NOMO-1 (cell line): ENCODE measurements at regions not wholly inside any gene's neighbourhood (a gene's known extent, or its start where the extent isn't known, plus 50 kb on each side); places are given as distances from the start of the nearest gene placed in this dataset.

ENCODE experiments used
- DNase-seq, 2 experiments: peaks; one replicate each; lab custom pipeline; 2025; ENCODE audit not compliant: unreplicated experiment in 2 of 2; lab: John Stamatoyannopoulos, UW

DNA sequence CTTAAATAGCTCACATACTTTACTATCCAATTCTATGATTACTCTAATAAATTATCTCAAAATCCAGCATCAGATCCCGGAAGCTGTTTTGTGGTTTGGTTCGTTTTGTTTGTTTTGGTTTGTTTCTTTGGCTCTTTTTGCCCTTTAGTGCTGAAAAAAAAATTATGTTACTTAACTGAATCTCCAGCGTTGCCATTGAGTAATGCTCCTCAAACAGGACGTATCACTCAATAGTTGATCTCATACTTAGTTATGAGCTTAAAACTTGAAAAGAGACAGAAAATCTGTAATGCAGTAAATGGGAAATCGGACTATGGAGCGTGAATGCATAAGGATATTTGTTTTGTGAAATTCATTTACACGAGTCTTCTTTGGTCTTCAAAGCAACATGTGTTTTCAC, 533.8 kb upstream of the TMPRSS15 start:
- no peak for DNase-seq

DNA sequence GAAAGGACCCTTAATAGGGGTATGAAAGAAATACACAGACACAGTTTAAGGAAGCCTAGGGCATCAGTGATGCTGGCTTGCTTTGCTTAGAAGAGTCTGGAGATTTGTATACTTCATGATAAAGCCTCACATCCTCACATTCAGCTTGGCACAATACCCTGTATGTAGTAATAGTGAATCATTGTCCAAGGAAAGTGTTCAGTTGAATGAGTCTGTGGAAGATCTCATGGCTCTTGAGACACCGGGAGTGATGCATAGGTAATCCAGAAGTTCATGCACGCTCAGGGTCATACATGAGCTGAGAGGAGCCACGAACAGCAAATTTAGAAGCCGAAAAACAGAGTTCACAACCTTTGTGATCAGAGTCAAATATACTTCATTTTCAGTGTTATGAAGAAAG, 537.2 kb upstream of the TMPRSS15 start:
- DNase-seq = no peak

DNA sequence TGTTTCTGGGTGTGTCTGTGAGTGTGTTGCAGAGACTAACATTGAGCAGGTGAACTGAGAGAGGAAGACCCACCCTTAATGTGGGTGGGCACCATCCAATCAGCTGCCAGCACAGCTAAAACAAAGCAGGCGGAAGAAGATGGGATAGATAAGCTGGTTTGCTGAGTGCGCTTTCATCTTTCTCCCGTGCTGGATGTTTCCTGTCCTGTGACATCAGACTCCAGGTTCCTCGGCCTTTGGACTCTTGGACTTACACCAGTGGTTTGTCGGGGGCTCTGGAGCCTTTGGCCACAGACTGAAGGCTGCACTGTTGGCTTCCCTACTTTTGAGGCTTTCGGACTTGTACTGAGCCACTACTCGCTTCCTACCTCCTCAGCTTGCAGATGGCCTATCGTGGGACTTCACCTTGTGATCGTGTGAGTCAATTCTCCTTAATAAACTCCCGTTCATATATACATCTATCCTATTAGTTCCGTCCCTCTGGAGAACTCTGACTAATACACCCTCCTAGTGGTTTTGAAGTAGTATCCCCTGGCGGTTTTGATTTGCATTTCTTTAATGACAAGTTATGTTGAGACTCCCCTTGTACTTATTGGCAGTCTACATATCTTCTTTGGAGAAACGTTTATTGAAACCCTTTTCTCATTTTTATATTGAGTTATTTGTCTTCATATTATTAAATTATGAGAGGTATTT, 546.6 kb upstream of the TMPRSS15 start:
- no peak for DNase-seq

DNA sequence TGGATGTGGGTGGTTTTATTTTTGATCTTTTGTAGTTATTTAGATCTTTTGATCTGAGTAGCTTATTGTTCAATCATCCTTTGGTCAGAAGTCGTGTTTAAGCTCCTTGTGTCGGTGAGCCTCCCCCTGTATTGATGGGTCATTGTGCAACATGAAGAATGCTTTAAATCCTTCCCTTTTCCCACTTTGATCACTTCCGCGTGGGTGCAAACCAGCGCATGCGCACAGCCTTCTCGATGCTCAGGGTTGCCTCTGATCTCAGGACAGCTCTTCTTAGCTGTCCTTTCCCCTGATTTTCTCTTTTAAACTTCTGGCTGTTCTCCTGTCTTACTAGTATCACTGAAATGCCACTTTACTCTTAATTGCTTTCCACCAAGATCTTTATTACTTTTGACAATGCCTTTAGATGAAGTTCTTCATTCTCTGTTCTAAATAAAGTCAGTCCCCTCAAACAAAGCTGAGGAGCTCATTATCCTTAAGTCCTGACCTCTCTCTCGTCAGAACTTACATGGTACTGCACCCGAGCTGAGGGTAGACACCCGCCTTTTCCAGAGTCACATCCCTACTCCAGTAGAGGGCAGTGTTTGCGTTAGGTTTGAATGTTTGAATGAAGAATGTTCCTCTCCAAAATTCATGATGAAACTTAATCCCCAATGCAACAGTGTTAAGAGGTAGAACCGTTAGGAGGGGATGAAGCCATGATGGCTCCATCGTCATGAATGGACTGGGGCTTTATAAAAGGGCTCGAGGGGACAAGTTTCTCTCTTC, 547.9 kb upstream of the TMPRSS15 start:
- peak; percentile 23 to 26 for DNase-seq

DNA sequence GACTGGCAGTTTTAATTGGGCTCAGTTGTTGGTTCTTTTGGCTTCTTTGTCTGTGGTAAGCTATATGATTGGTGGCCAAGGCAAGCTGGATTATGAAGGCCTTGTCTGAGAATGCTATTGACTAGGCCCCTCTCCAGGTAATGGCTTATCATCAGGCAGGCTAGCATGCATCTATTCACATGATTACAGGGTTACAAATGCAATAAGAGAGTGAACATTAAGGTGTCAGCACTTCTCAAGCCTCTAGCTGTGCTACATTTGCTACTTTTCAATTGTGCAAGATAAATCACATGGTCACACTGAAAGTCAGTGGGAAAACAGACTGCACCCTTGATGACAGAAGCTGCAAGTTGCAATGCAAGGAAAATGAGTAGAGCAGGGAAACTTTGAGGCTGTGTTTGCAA, 550.9 kb upstream of the TMPRSS15 start:
- no peak for DNase-seq

DNA sequence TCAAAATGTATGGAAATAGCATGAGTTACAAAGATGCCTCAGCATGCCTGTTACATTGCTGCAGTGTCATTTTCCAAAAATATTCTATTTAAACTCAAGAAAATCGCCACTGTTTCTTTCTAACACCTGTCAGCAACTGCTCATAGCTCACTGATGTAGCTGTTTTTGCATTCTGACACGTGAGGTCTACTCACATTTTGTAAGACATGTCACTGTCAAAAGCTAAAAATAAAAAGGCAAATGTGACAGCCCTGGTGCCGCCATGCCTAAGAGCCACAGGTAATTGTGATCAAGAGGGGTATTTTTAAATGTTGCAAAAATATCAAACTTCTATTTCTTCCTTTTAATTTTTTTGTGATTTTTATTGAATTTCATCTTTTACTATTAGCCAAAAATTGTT, 556.2 kb upstream of the TMPRSS15 start:
- no peak for DNase-seq

DNA sequence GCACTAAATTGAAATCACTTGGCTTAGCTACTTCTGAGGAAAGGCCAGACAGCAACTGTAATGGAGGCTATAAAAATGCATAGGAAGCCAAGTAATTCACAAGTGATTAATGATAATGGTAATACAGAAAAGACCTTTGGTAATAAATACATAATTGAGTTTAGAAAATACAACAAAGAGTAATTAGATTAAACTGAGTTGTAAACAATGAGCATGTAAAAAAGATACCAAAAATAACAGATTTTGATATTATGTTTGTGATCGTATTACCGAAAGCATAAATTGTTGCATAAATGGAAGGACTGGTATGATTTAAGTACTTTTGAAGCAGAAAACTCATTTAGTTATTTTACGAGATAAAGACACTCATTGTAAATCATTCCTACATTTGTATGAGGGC, 556.7 kb upstream of the TMPRSS15 start:
- DNase-seq = no peak

DNA sequence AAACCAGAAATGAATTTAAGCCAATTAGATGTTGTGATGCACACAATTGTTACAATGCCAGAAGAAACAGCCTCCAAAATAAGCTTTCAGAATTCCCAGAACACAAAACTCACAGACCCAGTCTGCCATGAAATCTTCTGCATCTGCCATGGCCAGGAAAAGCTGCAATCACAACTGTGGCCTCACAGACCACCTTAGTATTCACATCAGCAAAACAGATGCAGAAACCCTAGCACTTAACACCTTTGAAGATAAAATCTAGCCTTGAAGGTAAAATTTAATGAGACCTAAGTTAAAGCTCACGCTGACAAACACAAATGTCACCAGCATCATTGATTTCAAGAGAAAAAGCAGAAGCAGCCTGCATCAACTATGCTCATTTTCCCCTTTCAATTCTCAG, 566.8 kb upstream of the TMPRSS15 start:
- DNase-seq = no peak

DNA sequence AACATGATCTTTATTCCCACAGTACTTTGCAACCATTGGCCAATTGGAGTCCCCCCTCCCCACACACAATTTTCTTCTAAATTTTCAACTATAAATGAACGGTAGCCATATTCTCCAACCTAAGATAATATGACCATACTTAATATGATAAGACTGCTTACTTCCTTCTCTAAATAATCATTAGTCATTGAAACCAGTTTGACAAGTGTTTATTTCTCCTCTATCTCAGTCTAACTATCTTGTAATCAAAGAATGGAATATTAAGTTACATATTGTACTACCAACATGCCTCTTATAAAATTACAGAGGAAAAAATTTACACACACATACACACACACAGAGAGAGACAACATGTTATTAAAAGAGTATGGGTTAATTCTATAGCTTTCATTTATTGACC, 567.4 kb upstream of the TMPRSS15 start:
- DNase-seq = no peak

DNA sequence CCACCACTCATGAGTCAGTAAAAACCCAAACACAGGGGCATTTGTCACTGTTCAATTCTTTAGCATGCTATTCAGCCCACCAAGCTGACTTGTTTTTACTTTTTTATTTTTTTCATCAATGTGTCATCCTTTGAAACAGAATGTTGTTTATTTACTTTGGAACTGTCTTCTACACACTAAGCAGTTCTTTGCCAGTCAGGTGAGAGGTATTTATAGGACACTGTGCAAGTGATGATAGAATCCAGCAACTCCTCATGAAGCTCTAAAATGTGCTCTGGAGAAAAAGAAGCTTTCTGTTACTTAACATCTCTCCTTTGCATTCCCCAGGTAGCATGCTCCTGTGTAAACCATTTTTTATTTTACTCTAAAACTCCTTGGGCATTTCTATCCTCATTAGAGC, 582.0 kb upstream of the TMPRSS15 start:
- DNase-seq = no peak

DNA sequence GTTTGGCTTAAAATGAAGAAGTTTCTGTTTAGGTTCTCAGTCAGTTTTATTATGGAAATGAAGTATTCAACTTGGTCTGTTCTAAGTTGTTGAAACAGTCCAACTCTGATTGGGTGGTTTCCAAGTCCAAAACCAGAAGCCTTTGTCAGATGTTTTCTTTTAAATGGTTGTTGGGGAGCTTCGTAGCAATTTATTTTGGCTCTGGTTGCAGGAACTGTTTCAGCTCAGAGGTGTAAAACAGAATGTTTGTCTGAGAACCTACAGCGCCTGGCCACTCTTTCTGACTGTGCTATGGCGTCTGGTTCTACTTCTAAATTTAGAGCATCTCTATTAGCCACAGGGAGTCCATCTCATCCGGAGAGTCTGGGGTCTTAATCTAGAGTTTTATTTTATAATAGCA, 582.6 kb upstream of the TMPRSS15 start:
- no peak for DNase-seq

DNA sequence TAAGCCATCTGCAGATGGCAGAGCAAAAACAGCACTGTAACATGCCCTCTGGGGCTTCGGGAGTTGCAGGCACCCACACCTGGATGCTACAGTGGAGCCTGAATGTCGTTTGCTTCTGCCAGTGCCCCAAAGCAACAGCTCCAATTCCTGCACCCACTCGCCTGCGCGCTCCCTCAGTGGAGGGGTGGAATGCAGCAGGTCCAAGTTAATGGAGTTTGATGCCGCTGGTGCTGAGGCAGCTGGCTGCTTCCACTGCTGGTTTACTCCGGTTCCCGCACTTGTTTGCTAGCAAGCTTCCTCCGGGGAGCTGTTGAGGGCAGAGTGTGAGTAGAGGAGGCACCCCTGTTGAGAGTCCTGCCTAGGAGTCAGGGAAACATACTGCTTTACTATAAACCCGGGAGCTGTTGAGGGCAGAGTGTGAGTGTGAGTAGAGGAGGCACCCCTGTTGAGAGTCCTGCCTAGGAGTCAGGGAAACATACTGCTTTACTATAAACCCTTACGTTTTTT, 584.0 kb upstream of the TMPRSS15 start:
- DNase-seq = no peak

DNA sequence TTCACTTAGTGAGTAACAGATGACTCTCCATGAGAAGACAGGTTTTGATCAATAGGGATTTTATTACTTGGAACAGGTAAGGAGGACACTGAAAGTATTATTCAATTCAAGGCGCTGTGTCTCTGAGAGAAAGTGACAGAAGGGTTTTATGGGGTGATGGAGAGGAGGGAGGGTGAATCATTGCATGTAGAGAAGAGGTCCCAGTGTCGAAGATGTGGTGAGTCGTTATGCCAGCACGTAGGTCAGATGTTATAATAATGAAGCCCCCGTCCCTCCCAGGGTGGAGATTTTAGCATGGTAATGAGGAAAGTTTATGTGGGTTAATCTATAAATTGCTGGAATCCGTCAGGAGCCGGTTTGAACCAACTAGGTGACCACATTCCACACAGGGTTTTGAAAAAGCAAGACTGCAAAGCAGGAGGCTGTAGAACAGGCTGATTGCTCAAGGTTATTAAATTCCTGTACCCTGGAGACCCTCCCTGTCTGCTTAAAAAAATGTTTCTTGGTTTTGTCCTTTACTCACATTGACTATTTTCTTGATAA, 586.4 kb upstream of the TMPRSS15 start:
- DNase-seq = no peak

DNA sequence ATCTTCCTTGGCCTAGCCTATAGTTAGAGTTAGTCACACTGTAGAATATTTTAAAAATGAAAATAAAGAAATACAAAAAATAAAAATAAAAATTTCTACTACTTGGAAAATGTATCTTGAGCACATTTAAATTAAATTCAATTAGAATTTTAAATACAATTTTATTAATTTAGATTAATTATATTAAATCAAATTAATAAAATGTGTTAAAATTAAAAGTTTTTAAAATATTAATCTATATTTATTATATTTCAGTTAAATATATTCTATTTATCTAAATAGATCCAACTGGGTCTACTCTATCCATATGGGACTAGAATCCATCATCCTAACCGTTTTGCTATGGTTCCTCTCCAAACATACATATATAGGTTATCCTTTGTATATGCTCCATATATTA, 588.3 kb upstream of the TMPRSS15 start:
- DNase-seq = no peak

DNA sequence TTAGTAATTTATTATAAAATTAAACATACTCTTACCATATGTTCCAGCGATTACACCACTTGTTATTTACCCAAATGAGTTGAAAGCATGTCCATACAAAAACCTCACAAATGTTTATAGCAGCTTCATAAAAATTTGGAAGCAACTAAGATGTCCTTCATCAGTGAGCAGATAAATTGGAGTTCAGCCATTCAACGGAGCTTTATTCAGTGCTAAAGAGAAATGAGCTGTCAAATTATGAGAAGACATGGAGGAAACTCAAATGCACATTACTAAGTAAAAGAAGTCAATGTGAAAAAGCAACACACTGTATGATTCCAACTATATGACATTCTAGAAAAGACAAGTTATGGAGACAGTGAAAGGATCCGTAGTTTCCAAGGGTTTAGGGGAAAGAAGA, 606.7 kb upstream of the TMPRSS15 start:
- no peak for DNase-seq

DNA sequence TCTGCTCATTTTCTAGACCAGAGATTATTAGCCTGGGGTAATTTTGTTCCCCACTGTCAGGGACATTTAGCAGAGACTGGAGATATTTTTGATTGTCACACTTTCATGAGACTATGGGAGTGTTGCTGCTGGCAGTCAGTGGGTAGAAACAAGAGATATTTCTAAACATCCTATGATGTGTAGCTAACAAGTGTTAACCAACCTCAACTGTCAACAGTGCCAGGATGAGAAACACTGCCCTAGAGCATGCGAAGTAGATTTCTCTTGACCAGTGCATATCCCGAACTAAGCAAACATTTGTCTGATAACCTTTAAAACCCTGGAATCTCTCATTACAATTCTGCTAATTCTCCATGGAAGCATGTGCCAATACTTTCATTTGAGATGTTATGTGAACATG, 607.4 kb upstream of the TMPRSS15 start:
- no peak for DNase-seq

DNA sequence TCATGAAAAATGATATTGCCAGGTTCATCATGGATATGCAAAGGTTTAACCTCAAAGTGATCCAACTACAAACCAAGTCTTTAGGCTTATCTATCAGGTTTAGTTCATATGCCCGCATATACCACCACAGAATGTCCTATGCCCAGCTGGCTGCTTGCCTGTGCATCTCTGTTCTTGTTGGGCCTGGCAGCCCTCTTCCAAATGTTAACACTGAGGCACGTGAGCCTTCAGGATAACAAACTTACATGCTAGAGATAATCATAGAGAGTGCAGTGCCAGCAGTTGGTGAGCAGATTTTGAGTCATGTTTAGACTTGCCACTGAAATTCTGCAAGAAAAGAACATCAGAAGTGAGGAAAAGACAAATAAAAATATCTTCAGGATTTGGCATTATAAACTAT, 607.9 kb upstream of the TMPRSS15 start:
- no peak for DNase-seq

DNA sequence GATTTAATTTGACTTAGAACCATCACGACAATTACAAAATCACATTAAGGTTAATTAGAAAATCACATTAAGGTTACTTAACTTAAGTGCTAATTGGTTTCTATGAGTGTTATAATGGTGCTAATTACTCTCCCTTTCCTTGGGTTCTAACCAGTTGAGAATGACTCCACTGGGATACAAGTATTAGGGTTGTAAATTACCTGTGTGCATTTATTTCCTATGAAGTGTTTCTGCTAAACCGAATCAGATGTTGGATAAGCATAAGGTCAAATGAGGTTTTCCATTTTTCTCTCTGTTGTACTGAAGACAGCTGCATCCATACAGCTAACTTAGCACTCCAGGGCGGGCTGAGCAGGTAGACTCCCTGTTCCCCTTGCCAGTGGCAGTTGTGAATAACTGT, 610.3 kb upstream of the TMPRSS15 start:
- no peak for DNase-seq

DNA sequence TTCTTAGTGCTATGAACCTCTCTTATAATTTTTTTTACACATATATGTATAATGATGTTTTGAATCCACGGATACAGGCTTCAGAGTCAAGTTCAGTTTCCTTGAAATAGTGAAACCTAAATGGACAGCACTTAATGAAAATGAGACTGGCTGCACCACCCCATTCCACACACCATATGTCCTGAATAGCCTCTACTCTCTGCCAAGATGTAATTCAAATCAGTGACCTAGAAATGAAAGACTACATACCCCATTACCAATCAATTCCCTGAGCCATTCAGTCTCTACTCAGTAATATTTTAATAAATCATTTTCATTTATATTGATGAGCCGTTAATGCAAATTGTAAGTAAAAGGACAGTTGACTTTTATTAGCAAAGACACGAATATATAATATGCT, 614.9 kb upstream of the TMPRSS15 start:
- no peak for DNase-seq

DNA sequence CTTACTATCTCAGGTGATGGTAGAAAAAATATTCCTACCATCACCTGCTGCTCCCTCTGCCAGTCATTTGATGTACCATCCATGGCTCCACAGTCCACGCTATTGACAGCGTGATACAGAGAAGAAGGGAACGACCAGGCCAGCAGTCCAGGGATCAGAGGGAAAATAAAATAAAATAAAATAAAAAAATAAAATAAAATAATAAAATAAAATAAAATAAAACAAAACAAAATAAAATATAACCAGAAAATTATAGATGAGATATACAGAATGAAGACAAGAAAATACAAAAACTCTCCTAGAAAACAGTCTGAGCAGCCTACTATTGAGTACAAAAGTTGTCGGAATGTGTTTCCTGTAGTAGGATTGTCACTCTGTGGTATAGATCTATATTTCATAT, 619.4 kb upstream of the TMPRSS15 start:
- DNase-seq = no peak

DNA sequence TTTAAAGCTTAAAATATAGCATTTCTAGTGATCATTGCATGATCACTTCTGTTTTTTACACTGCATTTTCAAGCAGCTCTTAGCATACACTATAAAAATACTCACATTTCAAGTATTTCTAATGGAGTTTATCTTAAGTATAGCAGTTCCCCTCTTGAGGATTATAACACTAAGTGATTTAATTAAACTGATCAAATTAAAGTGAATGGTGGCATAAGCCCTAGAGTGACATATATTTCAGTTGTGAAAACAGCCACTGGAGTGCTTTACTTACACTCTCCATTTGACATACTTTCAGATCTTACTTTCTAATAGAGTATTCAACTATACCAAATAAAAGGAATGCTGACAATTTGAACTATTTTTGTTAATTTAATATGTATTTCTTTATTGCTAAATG, 623.3 kb upstream of the TMPRSS15 start:
- DNase-seq = no peak

DNA sequence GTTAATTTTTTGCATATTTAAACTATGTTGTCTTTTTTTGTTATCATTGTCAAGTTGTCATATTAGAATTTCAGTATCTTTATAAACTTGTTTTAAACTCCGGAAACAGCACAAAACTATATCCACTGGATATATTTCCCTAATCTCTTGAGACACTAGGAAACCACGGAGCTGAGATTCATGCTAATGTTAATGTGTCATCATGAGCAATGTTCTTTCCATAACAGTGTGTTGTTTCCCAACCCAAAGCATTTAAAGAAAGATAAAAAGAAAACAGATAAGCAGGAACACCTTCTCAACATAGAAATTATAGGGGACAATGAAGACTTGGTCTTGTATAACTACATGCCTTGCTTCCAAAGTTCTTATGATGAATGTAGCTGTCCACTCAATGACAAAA, 626.2 kb upstream of the TMPRSS15 start:
- DNase-seq = no peak
